Smooth muscle cell (in vitro differentiated cells): ENCODE measurements at regions not wholly inside any gene's neighbourhood (a gene's known extent, or its start where the extent isn't known, plus 50 kb on each side); places are given as distances from the start of the nearest gene placed in this dataset.
A peak's percentile ranks its signal among the peaks of the same experiment; 100 is the strongest.

Source experiments
- DNase-seq: peaks from one replicate; lab custom pipeline; 2025; ENCODE audit not compliant: unreplicated experiment; lab: John Stamatoyannopoulos, UW
- H2AFZ ChIP-seq: fragments of 200-600 bp; sonication (generic); 2 replicates; pipeline ENCODE4 v1.6.0; 2016; ENCODE audit warnings: antibody characterized with exemption, low read depth, mild to moderate bottlenecking
- H3F3A ChIP-seq: fragments of 200-600 bp; sonication (generic); 2 replicates; pipeline ENCODE4 v1.6.0; 2017; ENCODE audit warnings: antibody characterized with exemption, low read depth
- H3K27ac ChIP-seq: fragments of 200-600 bp; sonication (generic); 2 replicates; pipeline ENCODE4 v1.5.1; 2016; ENCODE audit warnings: low read depth, mild to moderate bottlenecking
- H3K27me3 ChIP-seq: fragments of 200-600 bp; sonication (generic); 2 replicates; pipeline ENCODE4 v1.6.1; 2016; ENCODE audit warnings: low read depth, mild to moderate bottlenecking
- H3K36me3 ChIP-seq: fragments of 200-600 bp; sonication (generic); 2 replicates; pipeline ENCODE4 v1.5.1; 2016; ENCODE audit warnings: low read depth
- H3K4me1 ChIP-seq: fragments of 200-600 bp; sonication (generic); 2 replicates; pipeline ENCODE4 v1.5.1; 2016; ENCODE audit warnings: low read depth
- H3K4me2 ChIP-seq: fragments of 200-600 bp; sonication (generic); 2 replicates; pipeline ENCODE4 v1.6.0; 2016; ENCODE audit warnings: mild to moderate bottlenecking
- H3K4me3 ChIP-seq: fragments of 200-600 bp; sonication (generic); 2 replicates; pipeline ENCODE4 v1.5.1; 2016; ENCODE audit warnings: mild to moderate bottlenecking
- H3K79me2 ChIP-seq: fragments of 200-600 bp; sonication (generic); 2 replicates; pipeline ENCODE4 v1.6.0; 2016; ENCODE audit warnings: low read depth, mild to moderate bottlenecking
- H3K9ac ChIP-seq: fragments of 200-600 bp; sonication (generic); 2 replicates; pipeline ENCODE4 v1.6.0; 2016; ENCODE audit warnings: low read depth
- H3K9me3 ChIP-seq: fragments of 200-600 bp; sonication (generic); replicated peaks from 2 replicates; pipeline ENCODE4 v1.5.1; 2016; ENCODE audit warnings: low read depth
- H4K20me1 ChIP-seq: fragments of 200-600 bp; sonication (generic); 2 replicates; pipeline ENCODE4 v1.6.0; 2016; ENCODE audit warnings: low read depth
- CTCF ChIP-seq: fragments of 200-600 bp; sonication (generic); IDR thresholded peaks from 2 replicates; pipeline ENCODE4 v1.5.1; 2017; ENCODE audit warnings: borderline replicate concordance, mild to moderate bottlenecking, antibody characterized with exemption; ENCODE audit not compliant: insufficient read depth, poor library complexity, severe bottlenecking
- WGBS: methylation state at CpG from one replicate; pipeline ENCODE4 v1.1.7; 2016; ENCODE audit warnings: low lambda C conversion rate; 5-methylcytosine and 5-hydroxymethylcytosine counted together

- WGBS, result 93% methylated on average over 10 of the region's 10 CpGs
- Histone ChIP-seq H3K4me1 (no peaks in the 10 kb centered on the region), H2AFZ (no peak overlapping the region), H3K4me3 (no peak overlapping the region), H3F3A (no peaks in the 10 kb centered on the region), H3K27ac (no peak overlapping the region), H3K27me3 (no peaks in the 10 kb centered on the region), H3K9me3 (no peaks in the 10 kb centered on the region), H3K9ac (no peak overlapping the region), H3K4me2 (no peak overlapping the region), H4K20me1 (no peaks in the 10 kb centered on the region), H3K79me2 (no peaks in the 10 kb centered on the region), H3K36me3 (no peaks in the 10 kb centered on the region)
- TF ChIP-seq CTCF, result no peak
- no peak for DNase-seq
Observed at GRCh38 chr10:121232494-121232893, 365.8 kb downstream of the FGFR2 start.

DNA sequence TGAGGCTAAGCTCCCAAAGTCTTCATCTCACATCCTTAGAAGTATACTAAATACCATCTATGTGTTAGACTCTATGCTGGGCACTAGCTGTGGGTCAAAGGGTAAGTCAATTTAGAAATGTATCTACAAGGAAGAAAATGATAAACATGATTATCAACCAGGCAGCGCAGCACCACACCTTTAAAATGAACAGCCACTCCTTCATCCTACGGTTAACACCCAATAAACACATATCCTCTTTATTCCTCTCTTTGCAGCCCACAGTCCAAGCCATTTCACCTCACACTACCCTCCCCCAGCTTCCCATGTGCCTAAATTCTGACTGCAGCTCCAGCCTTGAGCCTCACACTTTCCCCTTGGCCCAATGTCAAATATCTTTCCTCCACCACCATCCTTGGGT is 362.6 kb downstream of the FGFR2 start:
- DNase-seq, result no peak
- Histone ChIP-seq H4K20me1 (no peaks in the 10 kb centered on the region), H3K9me3 (no peaks in the 10 kb centered on the region), H3K9ac (no peak overlapping the region), H3K4me2 (no peak overlapping the region), H3K36me3 (no peaks in the 10 kb centered on the region), H3K27ac (no peak overlapping the region), H3K4me3 (no peak overlapping the region), H3K27me3 (no peaks in the 10 kb centered on the region), H3F3A (no peaks in the 10 kb centered on the region), H2AFZ (no peak overlapping the region), H3K79me2 (no peaks in the 10 kb centered on the region), H3K4me1 (no peaks in the 10 kb centered on the region)
- TF ChIP-seq CTCF, result no peak
- WGBS, result 95% methylated on average over 2 of the region's 2 CpGs

GRCh38 chr10:121236621-121237020 is 361.6 kb downstream of the FGFR2 start:
- TF ChIP-seq CTCF, result no peak
- 77% methylated on average over 4 of the region's 4 CpGs for WGBS
- no peaks in the 10 kb centered on the region for H3F3A ChIP-seq
- no peak for DNase-seq
- no peaks in the 10 kb centered on the region for H3K36me3 ChIP-seq
- H3K27me3 ChIP-seq, result no peaks in the 10 kb centered on the region
- H3K9me3 ChIP-seq, result no peaks in the 10 kb centered on the region
- H3K79me2 ChIP-seq, result no peaks in the 10 kb centered on the region
- no peak overlapping the region for H2AFZ ChIP-seq
- no peak overlapping the region for H3K9ac ChIP-seq
- H3K4me1 ChIP-seq, result no peaks in the 10 kb centered on the region
- no peak overlapping the region for H3K4me2 ChIP-seq
- H3K4me3 ChIP-seq, result no peak overlapping the region
- no peak overlapping the region for H3K27ac ChIP-seq
- H4K20me1 ChIP-seq, result no peaks in the 10 kb centered on the region

DNA sequence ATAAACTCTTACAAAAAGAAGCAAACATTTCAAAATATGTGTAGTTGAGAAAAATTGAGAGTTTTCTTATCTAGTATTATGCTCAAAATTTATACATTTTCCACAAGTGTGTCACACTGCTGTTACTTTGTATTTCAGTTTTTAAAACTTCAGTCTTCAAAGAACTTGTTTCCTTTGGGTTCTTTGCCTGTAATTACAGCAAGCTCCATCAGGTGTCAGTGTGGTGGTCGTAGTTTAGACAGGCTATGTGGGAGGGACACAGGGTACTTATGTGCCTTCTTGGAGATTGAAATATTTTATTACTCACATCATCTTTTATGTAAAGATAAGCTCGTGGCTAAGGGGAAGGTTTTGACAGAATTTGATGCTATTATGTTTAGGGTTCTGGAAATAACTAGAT is 360.5 kb downstream of the FGFR2 start:
- H3K27ac ChIP-seq, result no peak overlapping the region
- DNase-seq, result no peak
- no peaks in the 10 kb centered on the region for H4K20me1 ChIP-seq
- no peak overlapping the region for H3K9ac ChIP-seq
- H3K4me3 ChIP-seq, result no peak overlapping the region
- WGBS, result 91% methylated on average over 2 of the region's 2 CpGs
- peaks cover under 1% of the 10 kb centered on the region for H3F3A ChIP-seq
- peak; percentile 25 for TF ChIP-seq CTCF
- H3K4me1 ChIP-seq, result no peaks in the 10 kb centered on the region
- H3K36me3 ChIP-seq, result no peaks in the 10 kb centered on the region
- no peak overlapping the region for H2AFZ ChIP-seq
- no peaks in the 10 kb centered on the region for H3K9me3 ChIP-seq
- no peak overlapping the region for H3K4me2 ChIP-seq
- no peaks in the 10 kb centered on the region for H3K79me2 ChIP-seq
- no peaks in the 10 kb centered on the region for H3K27me3 ChIP-seq
